ENCODE measurements at regions not wholly inside any gene's neighbourhood (a gene's known extent, or its start where the extent isn't known, plus 50 kb on each side); places are given as distances from the start of the nearest gene placed in this dataset.

- no peak overlapping the region for H4K5ac ChIP-seq (ENCODE audit: low read depth, low read length)
- no peak overlapping the region for H2AFZ ChIP-seq (replicated peaks; ENCODE audit: low read length, poor library complexity)
- intact Hi-C loops (cut with micrococcal nuclease) = no loop called here
- no peak overlapping the region for H4K91ac ChIP-seq (ENCODE audit: insufficient read depth, low read depth, low read length)
- ChIA-PET POLR2A (ENCODE audit: unreplicated experiment) (no interaction called here), CTCF (no interaction called here)
- TF ChIP-seq RAD21 (IDR thresholded peaks at IDR 0.05; ENCODE audit: low read length) (no peak), SMC3 (IDR thresholded peaks at IDR 0.05; ENCODE audit: low read depth, low read length) (no peak), CEBPB (IDR thresholded peaks at IDR 0.05; ENCODE audit: low read depth, low read length) (no peak), RCOR1 (IDR thresholded peaks at IDR 0.05; ENCODE audit: insufficient replicate concordance, low read length) (no peak), USF2 (IDR thresholded peaks at IDR 0.05; ENCODE audit: low read depth, low read length) (no peak), MAZ (IDR thresholded peaks at IDR 0.05; ENCODE audit: borderline replicate concordance, low read depth, low read length) (no peak), BHLHE40 (IDR thresholded peaks at IDR 0.05; ENCODE audit: low read depth, low read length) (no peak), CHD1 (IDR thresholded peaks at IDR 0.05; ENCODE audit: low read depth, low read length) (no peak)
- H2AK5ac ChIP-seq (ENCODE audit: low read depth, low read length) = no peak overlapping the region
- no peak overlapping the region for H2AK9ac ChIP-seq (replicated peaks; ENCODE audit: low read depth, low read length, poor library complexity)
- no peak overlapping the region for H2BK15ac ChIP-seq (ENCODE audit: low read depth, low read length)
- DNase-seq (no peak), ATAC-seq (ENCODE audit: low read depth) (no peak)
- peaks cover 3% of the 10 kb centered on the region; the same call in 1 of the 2 replicates for H3K9me3 ChIP-seq (ENCODE audit: control insufficient read depth, insufficient read depth, low read length)
- no peak overlapping the region for H4K8ac ChIP-seq (ENCODE audit: low read depth in 2 of 2, low read length in 2 of 2)
- no peaks in the 10 kb centered on the region for H3K79me1 ChIP-seq (ENCODE audit: low read depth in 1 of 2, low read length in 2 of 2)
- H2BK20ac ChIP-seq (ENCODE audit: low read depth, low read length) = no peak overlapping the region
- H3K9ac ChIP-seq (ENCODE audit: low read depth, low read length) = no peak overlapping the region
- H3K27me3 ChIP-seq (ENCODE audit: control insufficient read depth, insufficient read depth, low read length) = no peaks in the 10 kb centered on the region
- H3K4me3 ChIP-seq (ENCODE audit: insufficient read depth, low read depth, low read length) = no peak overlapping the region
- no peaks in the 10 kb centered on the region for H4K20me1 ChIP-seq (ENCODE audit: insufficient read depth, low read length)
- H3K27ac ChIP-seq (ENCODE audit: insufficient read depth, low read length) = no peak overlapping the region
- BruUV-seq (replicated peaks) = no TSS peak
- H3K14ac ChIP-seq (replicated peaks; ENCODE audit: low read depth, low read length) = no peak overlapping the region
- H3K56ac ChIP-seq (ENCODE audit: extremely low read depth, insufficient read depth, low read length) = no peak overlapping the region
- dilution Hi-C loops (cut with HindIII; ENCODE audit: low sequenced_read_pairs, unreplicated experiment) = no loop called here
- H3K36me3 ChIP-seq (ENCODE audit: control insufficient read depth, insufficient read depth, low read length) = no peaks in the 10 kb centered on the region
- no peak overlapping the region for H2BK120ac ChIP-seq (ENCODE audit: low read depth, low read length)
- H3K18ac ChIP-seq (ENCODE audit: low read depth, low read length) = no peak overlapping the region
- H3K9me1 ChIP-seq (ENCODE audit: insufficient read depth, low read length) = no peaks in the 10 kb centered on the region
- H3K4me1 ChIP-seq (ENCODE audit: control insufficient read depth, insufficient read depth, low read length) = no peaks in the 10 kb centered on the region
- in situ Hi-C loops (cut with MboI; ENCODE audit: low sequenced_read_pairs) = no loop called here
- H3K4me2 ChIP-seq (ENCODE audit: low read depth, low read length) = no peak overlapping the region
- H3K4ac ChIP-seq (ENCODE audit: low read depth, low read length) = no peak overlapping the region
- H3K23ac ChIP-seq (ENCODE audit: low read depth, low read length) = no peak overlapping the region
- H2BK5ac ChIP-seq (ENCODE audit: low read depth, low read length, poor library complexity, severe bottlenecking) = no peak overlapping the region
Measured at GRCh38 chr5:7053125-7053524, 339.9 kb downstream of the TENT4A start.

Data from IMR-90 (cell line).